GM18867 (cell line): ENCODE measurements at regions not wholly inside any gene's neighbourhood (a gene's known extent, or its start where the extent isn't known, plus 50 kb on each side); places are given as distances from the start of the nearest gene placed in this dataset.
"Not testable (repeated sequence)": the region's sequence is repeated elsewhere in the genome, so short reads cannot be mapped to it uniquely, and the experiment has no call there.

Experiments used
- ATAC-seq: cut with Tn5 transposase; IDR thresholded peaks from one replicate; pipeline ENCODE4 v1.9.1; 2021; ENCODE audit warnings: mild to moderate bottlenecking, moderate library complexity; ENCODE audit not compliant: unreplicated experiment

DNA sequence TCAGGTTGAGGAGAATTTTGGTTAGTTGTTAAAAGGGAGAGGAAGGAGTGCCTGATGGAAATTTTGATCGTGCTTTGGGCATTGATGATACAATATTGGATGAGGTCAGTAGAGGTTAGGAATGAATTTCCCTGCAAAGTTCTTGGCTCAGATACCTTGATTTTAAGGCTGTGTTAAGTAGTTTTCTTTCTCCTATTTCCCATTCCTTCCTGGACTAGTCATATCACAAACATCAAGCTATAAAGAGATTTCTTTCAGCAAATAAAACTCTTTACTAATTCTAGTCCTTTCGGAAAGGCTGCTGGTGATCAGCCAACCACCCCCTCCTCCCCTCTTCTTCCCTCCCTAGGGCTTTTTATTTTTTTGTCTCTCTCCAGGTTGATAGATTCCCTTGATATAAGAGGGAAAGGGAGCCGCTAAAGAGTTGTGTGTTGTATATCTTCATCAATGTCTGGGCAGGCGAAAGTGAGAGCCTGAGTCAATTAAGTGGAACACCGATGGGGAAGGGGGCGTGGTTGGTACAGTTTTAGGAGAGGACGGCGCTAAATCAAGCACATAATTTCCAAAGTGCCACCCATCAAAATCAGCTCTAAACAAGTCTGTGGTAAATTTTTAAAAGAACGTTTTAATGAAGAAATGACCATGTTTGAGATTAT is 100.1 kb upstream of the PLXNA2 start:
- no peak for ATAC-seq

DNA sequence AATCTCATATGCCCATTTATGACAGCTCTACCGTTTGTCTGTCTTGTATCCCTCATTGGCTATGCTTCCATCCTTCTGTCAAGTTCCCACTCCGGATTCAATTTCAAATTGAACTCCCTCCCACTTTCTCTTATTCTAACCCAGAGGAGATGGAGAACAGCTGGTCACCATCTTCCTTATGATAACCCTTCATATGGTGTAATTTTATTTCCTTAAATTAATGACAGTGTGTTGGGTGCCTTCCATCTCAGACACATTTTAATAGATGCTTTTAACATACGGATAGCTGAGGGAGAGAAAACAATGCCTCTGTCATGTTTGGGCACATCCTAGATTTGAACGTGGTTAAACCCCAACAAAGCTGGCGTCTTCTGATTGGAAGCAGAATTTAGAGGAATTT is 103.0 kb upstream of the PLXNA2 start:
- no peak for ATAC-seq

DNA sequence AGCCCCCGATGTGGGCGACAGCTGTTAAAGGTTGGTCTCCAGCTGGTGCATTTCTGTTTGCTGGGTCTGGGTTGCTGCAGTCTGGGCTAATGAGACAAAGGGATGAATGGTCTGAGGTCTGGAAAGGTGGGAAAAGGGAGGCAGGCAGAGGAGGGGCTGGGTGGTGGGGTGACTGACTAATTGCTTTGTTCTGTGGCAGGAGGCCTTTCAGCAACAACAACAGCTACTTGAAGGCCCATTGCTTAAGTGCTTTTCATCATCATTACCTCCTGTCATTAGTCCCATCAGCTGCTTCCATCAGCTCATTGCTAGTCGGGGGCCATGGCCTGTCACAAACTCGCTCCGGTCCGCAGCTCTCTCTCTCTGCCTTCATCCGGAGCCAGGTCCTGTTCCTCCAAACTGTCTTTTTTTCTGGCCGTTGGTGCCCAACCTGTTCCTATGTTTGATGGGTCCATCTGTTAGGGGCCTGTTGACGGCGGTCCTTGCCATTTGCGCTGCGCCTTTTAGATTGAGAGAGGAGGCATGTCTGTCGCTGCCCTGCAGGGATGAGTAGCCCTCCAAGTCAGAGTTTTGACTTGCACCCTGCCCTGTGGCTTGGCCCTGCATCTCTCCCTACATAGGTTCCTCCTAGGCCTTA is 105.6 kb upstream of the PLXNA2 start:
- ATAC-seq: no peak

DNA sequence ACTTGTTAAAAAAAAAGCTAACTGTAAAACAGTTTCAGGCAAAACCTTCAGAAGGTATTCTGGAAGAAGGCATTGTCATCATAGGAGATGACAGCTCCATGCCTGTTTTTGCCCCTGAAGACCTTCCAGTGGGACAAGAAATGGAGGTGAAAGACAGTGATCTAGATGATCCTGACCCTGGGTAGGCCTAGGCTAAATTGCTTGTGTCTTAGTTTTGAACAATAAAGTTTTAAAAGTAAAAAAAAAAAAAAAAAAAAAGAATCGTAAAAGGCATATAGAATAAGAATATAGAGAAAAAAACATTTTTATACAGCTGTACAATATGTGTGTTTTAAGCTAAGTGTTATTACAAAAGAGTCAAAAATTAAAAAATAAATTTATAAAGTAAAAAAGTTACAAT is 106.6 kb upstream of the PLXNA2 start:
- ATAC-seq: no peak

DNA sequence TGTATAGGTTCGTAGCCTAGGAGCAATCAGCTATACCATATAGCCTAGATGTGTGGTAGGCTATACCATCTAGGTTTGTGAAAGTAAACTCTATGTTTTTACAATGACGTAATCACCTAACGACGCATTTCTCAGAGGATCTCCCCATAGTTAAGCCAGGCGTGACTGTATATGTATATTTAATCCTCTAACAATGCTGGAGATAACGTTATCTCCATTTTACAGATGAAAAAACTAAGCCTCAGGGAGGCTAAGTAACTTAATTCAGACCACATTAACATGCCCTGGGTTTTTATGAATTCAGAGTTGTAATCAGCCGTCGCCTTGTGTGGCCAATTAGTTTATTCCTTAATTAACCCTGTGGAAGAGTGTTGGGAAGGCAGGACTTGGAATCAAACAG is 107.7 kb upstream of the PLXNA2 start:
- ATAC-seq: no peak

DNA sequence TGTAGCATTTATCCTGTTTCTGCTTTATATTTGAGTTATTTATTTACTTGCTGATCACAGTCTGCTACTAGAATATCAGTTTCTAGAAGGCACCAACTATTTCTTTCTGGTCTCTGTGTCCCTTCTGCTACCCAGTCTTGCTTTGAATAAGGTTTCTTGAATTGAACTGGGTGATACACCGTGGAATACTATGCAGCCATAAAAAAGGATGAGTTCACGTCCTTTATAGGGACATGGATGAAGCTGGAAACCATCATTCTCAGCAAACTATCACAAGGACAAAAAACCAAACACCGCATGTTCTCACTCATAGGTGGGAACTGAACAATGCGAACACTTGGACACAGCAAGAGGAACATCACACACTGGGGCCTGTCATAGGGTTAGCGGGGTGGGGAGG is 109.6 kb upstream of the PLXNA2 start:
- not testable (repeated sequence) for ATAC-seq

DNA sequence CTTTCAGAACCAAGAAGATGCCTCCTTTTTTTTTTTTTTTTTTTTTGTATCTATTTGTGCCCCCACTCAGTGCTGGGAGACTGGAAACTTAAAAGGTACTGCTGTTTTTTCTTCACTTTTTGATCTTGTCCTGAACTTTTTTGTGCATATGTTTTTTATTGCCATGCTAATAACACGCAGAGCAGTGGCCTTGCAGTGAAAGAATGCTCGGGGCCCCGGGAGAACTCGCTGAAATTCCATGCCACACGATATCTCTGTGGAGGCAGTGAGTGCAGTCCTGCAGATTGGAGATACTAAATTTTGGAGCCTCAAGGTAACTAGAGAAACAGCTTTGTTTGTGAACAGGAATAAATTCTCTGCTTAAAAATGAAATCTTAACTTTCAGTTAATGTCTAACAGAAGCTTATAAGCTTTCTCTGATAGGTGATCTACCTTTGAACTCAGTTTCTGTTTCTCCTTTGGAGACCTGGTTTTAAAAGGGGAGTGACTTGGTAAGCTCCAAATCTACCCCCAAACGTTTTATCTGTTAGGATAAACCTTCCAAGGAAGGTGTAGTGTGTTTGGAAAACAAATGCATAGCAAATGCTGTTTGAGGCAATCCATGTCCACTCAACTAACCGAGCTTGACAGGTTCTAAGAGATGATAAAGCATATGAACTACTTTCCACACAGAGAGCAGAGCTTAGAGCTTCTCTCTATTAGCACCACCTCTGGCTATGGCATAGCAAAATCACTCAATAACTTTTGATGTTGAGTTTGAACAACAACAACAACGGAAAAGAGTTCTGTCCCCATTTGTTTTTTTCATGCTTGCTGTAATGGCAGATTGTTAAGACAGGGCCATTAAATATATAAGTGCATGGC is 113.7 kb upstream of the PLXNA2 start:
- no peak for ATAC-seq

DNA sequence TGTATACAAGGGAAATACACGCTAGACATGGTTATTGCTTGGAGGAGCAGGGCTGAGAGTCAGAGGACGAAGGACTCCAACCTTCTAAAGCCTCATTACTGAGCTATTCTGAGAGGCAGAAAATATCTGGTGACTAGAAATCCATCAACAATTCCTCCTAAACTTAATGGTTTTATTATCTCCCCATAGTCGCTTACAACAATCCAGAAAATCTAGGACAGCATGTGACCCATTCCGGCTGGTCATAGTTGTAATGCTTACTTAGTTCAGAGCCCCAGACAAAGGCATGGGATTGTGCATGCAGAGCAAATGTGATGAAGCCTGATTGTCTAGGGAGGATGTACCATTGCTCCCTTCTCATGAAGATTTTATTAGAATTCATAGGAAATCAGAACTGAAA is 114.5 kb upstream of the PLXNA2 start:
- ATAC-seq: no peak

DNA sequence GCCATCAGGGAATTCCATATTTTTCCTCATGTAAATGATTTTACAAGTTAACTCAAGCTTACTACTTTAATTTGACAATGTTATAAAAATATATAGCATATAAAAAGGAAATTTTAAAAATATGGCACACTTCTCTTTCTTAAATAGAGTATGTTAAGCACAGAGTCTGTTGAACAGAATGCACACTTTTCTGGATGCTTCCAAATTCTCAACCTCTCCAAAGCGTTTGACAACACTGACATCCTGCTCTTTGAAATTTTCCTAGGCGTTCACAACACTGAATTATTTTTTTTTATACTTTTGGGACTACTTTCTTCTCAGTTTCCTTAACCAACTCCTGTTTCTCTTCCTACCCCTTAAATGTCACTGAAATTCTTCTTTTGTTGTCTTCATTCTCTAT is 117.8 kb upstream of the PLXNA2 start:
- ATAC-seq: no peak

DNA sequence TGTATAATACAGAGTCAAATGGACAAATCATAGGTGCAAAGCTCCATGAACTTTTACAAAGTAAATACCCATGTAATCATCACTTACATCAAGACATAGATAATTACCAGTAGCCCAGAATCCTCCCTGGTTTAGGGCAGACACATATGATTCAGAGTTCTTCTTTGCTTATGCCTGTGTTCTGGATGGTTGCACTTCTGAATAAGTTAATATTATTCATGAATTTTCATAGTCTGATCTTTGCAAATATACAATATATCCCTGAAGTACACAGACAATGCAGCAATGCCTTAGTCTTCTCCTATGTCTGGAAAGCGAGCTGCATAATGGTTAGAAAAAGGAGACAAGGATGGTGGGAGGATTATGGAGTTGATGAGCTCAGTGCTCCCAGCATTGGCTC is 122.4 kb upstream of the PLXNA2 start:
- no peak for ATAC-seq

DNA sequence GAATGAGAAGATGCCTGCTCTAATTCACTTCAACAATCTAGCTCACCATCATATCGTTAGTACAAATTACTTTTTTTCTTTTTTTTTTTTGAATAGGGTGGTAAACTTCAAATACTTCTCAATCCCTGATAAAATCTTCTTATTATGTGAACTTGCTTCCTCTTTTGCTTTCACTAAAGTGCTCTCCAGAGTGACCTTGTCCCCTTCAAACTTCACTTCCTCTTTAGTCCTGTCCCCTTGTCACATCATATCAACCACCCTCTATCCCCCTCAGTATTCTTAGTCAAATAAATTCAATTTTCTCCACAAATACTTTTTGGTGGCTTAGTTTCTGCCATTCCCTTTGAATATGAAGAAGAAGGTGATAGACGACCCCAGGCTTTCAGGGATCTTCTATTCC is 124.9 kb upstream of the PLXNA2 start:
- ATAC-seq: no peak

DNA sequence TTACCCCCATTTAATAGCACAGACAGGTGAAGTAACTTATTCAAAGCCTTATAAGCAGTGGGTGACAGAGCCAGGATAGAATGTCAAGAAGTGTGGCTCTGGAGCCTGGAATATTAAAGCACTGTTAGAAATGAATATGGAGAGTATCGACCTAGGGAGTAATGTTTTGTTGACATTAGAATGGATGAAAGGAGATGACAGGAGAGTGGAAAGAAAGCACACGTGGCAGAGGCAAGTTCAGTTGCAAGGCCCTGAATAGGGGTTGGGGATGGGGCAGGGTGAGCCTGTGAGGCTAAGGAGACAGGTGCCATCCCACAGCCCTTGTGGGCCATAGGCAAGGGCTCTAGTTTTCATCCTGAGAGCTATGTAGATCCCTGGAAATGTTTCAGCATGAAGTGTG is 125.5 kb upstream of the PLXNA2 start:
- no peak for ATAC-seq

DNA sequence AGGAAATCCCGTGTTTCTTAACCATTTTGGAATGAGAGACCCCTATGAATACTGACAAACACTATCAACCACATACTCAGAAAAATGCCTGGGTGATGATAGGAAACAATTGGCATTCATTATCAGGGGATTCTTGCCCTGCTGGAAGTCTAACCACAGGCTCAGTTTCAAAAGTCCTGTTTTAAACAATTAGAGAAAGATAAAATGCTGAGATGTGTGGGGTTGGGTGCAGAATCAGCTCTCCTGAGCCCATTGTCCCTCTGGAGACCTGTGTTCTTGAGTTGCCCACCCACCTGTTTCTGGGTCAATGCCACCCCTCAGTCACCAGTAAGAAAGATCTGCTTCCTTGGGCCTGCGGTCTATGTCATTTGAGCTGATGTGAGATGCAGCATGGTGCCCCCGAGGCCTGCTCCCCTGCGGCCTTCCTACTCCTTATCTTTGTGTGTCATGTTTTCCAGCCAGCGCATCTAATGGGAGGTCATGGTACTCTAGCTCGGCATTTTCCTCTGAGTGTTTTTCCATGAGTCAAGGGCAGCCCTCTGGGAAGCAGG is 130.3 kb upstream of the PLXNA2 start:
- no peak for ATAC-seq

DNA sequence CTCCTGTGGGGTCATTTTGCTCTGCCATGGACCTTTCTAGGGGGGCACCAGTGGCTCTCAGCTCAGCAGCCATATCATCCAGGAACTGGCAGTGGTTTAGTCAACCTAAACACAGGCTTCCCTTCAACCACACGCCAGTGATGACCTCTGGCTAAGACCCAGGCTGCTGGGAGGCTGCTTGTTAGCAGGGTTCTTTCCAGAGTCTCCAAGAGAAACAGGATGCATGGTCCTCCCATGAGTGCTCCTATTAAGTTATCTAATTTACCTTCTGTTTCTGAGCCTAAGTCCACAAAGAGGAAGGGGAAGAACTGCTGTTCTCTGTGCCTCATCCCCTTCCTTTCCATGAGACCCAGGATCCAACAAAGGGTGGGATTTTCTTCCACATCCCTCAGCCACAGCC is 137.3 kb upstream of the PLXNA2 start:
- ATAC-seq: no peak

DNA sequence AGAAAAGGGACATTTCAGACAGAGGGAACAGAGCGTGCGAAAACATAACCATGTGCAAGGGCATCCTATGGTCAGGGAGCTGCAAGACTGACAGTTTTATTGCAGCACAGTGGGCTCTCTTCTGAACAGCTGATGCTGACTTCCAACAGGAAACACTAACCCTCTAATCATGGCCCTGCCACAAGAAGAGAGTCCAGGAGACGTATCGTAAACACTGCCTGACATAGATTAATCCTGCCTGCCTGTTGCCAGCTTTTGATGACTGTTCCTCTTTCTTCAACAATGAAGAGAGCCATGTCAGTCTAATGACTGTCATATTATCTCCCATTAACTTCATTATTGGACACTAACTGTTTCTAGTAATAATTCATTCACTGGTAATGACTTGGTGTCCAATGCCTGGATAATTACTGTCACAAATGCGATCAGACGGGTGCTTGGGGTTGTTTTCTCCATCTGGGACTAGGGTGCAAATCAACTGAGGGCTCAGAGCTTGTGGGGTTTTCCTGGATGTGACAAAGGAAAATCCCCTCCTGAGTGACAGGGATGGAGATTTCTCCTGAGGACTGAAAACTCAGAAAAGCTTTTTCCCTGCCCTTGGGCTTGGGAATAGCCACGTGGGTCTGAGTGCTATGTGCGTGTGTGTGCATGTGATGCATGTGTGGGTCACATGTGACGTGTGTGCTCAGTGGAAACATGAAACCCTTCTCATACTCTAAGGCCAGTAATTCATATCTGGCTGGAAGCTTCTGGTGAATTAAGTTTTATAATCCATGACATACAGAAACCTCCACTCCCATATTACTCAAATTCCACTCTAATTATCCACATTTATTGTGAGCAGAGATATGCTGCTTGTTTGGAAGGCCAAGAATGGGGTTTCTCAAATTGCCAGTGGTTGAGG is 144.0 kb upstream of the PLXNA2 start:
- ATAC-seq: no peak

DNA sequence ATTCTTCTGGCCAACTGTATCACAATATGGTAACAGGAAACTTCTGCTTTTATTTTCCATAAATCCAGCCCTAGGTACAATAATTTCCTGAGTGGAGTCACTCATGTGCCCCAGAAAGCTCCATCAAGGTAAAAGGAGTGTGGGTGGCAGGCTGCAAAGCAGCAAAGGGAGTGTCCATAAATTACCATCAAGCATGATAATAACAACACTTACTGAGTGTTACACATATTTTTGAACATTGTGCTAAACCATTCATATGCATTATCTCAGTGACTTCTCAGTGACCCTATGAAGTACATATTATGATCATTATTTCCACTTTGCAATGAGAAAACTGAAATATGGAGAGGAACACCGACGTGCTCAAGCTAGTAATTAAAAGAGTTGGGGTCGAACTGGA is 149.2 kb upstream of the PLXNA2 start:
- ATAC-seq: no peak

DNA sequence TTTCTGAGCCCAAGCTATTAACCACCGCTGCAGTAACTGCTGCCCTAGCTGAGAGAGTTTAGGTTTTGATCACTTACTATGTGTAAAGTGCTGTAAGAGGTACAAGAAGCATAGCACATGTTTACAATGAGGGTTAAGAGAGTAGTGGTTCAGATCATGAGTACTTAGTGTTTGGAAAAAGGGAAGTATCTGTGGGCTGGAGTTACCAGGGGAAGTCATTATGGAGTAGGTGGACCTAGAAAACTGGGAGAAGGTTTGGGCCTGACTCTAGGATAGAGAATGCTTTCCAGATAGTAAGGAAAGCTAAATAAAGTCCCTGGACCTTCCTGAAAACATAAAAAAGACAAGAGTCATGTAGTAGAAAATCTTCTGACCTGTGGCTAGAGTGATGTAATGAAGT is 149.6 kb upstream of the PLXNA2 start:
- ATAC-seq: no peak

DNA sequence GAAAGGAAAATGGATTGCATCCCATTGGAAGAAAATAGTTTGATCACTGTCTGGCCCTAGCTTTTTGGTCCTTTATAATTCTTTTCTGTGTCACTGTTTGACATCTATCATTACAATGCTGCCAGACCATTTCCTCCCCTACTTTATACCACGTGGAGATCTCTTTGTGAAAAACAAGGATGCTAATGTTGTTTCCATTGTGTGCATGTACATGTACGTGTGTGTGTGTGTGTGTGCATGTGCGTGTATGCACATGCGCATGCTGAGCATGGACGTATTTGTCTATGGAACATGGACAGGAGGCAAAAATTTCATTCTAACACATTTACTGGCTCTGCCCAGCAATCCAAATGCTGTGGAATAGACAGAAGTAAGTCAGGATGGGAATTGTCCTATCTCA is 153.1 kb upstream of the PLXNA2 start:
- no peak for ATAC-seq

DNA sequence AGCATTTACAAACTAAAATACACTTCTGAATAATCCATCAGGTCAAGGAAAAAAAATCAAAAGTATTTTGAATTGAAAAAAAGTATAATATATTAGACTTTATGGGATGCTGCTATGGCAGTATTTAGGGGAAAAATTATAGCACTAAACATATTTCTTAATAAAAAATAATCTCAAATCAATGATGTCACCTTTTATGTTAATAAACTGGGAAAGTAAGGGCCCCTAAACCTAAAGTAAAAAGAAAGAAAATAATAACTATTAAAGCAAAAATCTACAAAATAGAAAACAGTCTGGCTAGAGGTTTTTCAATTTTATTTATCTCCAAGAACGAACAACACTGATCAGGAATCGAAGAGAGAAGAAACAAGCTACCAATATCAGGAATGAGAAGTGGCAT is 160.8 kb upstream of the PLXNA2 start:
- no peak for ATAC-seq

DNA sequence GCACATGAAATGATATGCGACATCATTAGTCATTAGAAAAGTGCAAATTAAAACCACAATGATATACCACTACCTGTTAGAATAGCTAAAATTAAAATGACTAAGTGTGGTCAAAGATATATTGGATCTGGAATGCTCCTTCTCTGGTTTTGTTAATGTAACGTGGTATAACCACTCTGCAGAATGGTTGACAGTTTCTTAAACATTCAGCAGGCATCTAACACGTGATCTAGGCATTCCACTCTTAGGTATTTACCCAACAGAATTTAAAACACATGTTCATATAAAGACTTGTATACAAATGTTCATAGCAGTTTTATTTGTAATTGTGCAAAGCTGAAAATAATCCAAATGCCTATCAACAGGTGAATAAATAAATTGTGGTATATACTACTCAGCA is 165.0 kb upstream of the PLXNA2 start:
- ATAC-seq: no peak

DNA sequence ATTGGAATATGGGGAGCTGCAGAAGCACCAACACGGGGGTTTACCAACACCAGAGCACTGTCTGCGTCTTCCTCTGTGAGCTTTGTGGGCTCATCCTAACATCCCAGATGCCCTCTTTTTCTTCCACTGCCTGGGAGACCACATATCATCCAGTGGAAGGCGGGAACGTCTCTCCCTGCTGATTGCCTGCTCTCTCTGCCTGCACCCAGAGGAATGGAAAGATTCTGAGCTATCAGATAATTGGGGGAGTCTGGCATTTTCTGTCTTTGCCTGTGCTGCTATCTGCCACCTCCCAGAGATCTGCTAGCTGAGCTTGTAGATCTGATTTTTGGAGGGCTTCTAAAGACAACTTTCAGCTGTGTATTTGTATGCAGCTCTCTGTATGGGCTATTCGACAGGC is 166.2 kb upstream of the PLXNA2 start:
- ATAC-seq: no peak
